Tibial nerve (tissue), 4 donors: ENCODE measurements at regions not wholly inside any gene's neighbourhood (a gene's known extent, or its start where the extent isn't known, plus 50 kb on each side); places are given as distances from the start of the nearest gene placed in this dataset.
A peak's percentile ranks its signal among the peaks of the same experiment; 100 is the strongest.
"Not testable (repeated sequence)": the region's sequence is repeated elsewhere in the genome, so short reads cannot be mapped to it uniquely, and the experiment has no call there.

ENCODE experiments used
- DNase-seq, 2 donors: peaks; one replicate each; pipeline ENCODE4 v3.0.0-alpha.2; 2019; ENCODE audit warnings: low spot score in 2 of 2
- H3K27ac ChIP-seq, 4 donors: fragments of 200-600 bp; sonication (generic) in 3 of 4; one replicate each; pipeline ENCODE4 v1.5.1; 2017 to 2019; ENCODE audit warnings: mild to moderate bottlenecking in 1 of 4
- H3K27me3 ChIP-seq, 2 donors: fragments of 200-600 bp; sonication (generic) in 1 of 2; one replicate each; pipeline versions ENCODE4 v1.5.1 to v1.6.0; 2017 to 2019
- H3K36me3 ChIP-seq, 3 donors: fragments of 200-600 bp; sonication (generic); one replicate each; pipeline ENCODE4 v1.5.1; 2018 to 2019
- H3K4me1 ChIP-seq, 4 donors: fragments of 200-600 bp; sonication (generic) in 3 of 4; one replicate each; pipeline ENCODE4 v1.5.1; 2017 to 2019
- H3K4me3 ChIP-seq, 4 donors: fragments of 200-600 bp; sonication (generic) in 3 of 4; one replicate each; pipeline ENCODE4 v1.5.1; 2017 to 2019; ENCODE audit warnings: mild to moderate bottlenecking in 1 of 4, moderate library complexity in 1 of 4
- H3K9me3 ChIP-seq, 4 donors: fragments of 200-600 bp; sonication (generic) in 3 of 4; one replicate each; pipeline ENCODE4 v1.5.1; 2017 to 2019
- CTCF ChIP-seq, 5 experiments: fragments of 200-600 bp in 3 of 5; fragments of 450-650 bp in 2 of 5; sonication (generic) in 3 of 5; IDR thresholded peaks; one replicate each; pipeline ENCODE4 v1.5.1; 2016 to 2019; ENCODE audit warnings: antibody characterized with exemption in 5 of 5, mild to moderate bottlenecking in 3 of 5, moderate library complexity in 2 of 5
- EP300 ChIP-seq, 2 donors: sonication (generic); formaldehyde crosslinking; IDR thresholded peaks; one replicate each; pipeline ENCODE4 v1.6.1; 2017; ENCODE audit warnings: antibody characterized with exemption in 2 of 2, mild to moderate bottlenecking in 1 of 2
- POLR2A ChIP-seq, 2 donors: fragments of 450-650 bp; IDR thresholded peaks; one replicate each; pipeline ENCODE4 v1.6.1; 2017; ENCODE audit warnings: antibody characterized with exemption in 2 of 2, mild to moderate bottlenecking in 2 of 2, moderate library complexity in 2 of 2
- WGBS, 2 donors: methylation state at CpG; one replicate each; pipeline ENCODE4 v1.1.5; 2018; 5-methylcytosine and 5-hydroxymethylcytosine counted together

GRCh38 chr15:38129531-38130204 lies 123.0 kb upstream of the SPRED1 start:
- no peaks in the 10 kb centered on the region for H3K9me3 ChIP-seq

GRCh38 chr15:38130205-38130567 lies 122.5 kb upstream of the SPRED1 start:
- DNase-seq = peak in 1 of 2 donors; percentile 14
- Histone ChIP-seq H3K4me1 (peaks cover 0 to 45% (median 8%) of the 10 kb centered on the region in 4 donors), H3K9me3 (no peaks in the 10 kb centered on the region), H3K36me3 (no peaks in the 10 kb centered on the region), H3K27ac (peak overlapping the region in 3 of 4 donors; percentile 58 to 81 (median 81)), H3K4me3 (peak overlapping the region; percentile 8 to 41 (median 14)), H3K27me3 (no peaks in the 10 kb centered on the region)
- TF ChIP-seq EP300 (IDR thresholded peaks at IDR 0.05) (no peak), CTCF (IDR thresholded peaks at IDR 0.05) (no peak), POLR2A (IDR thresholded peaks at IDR 0.05) (no peak)
- WGBS, 2 donors = 18 to 31% methylated on average over 8 of the region's 8 CpGs

More at GRCh38 chr15:38129531-38130204, 123.0 kb upstream of the SPRED1 start:
- peaks cover 0 to 45% (median 8%) of the 10 kb centered on the region in 4 donors for H3K4me1 ChIP-seq
- DNase-seq = peak; percentile 63 to 86
- H3K36me3 ChIP-seq = no peaks in the 10 kb centered on the region
- WGBS, 2 donors = 0 to 3% methylated on average over 12 of the region's 12 CpGs
- no peaks in the 10 kb centered on the region for H3K27me3 ChIP-seq
- peak overlapping the region; percentile 8 to 41 (median 14) for H3K4me3 ChIP-seq
- peak in 1 of 2 donors; percentile 95 for TF ChIP-seq EP300 (IDR thresholded peaks at IDR 0.05)
- TF ChIP-seq POLR2A (IDR thresholded peaks at IDR 0.05) = no peak
- TF ChIP-seq CTCF (IDR thresholded peaks at IDR 0.05) = no peak
- H3K27ac ChIP-seq = peak overlapping the region in 3 of 4 donors; percentile 58 to 81 (median 81)

GRCh38 chr15:38130740-38131498 lies 121.7 kb upstream of the SPRED1 start:
- H3K4me3 ChIP-seq = no peak overlapping the region
- TF ChIP-seq CTCF (IDR thresholded peaks at IDR 0.05) (no peak), EP300 (IDR thresholded peaks at IDR 0.05) (peak in 1 of 2 donors; percentile 89)
- 23 to 25% methylated on average over 10 of the region's 10 CpGs for WGBS, 2 donors
- peak; percentile 81 to 86 for DNase-seq
- H3K9me3 ChIP-seq = no peaks in the 10 kb centered on the region
- no peaks in the 10 kb centered on the region for H3K27me3 ChIP-seq
- H3K36me3 ChIP-seq = no peaks in the 10 kb centered on the region
- H3K4me1 ChIP-seq = peaks cover 0 to 45% (median 8%) of the 10 kb centered on the region in 4 donors
- peak overlapping the region in 3 of 4 donors; percentile 58 to 81 (median 81) for H3K27ac ChIP-seq

- Histone ChIP-seq H3K4me1 (peaks cover 0 to 29% (median under 1%) of the 10 kb centered on the region in 4 donors), H3K9me3 (no peaks in the 10 kb centered on the region), H3K27ac (no peak overlapping the region), H3K4me3 (no peak overlapping the region), H3K27me3 (no peaks in the 10 kb centered on the region), H3K36me3 (no peaks in the 10 kb centered on the region)
- peak in 1 of 2 donors; percentile 26 for TF ChIP-seq EP300 (IDR thresholded peaks at IDR 0.05)
- TF ChIP-seq POLR2A (IDR thresholded peaks at IDR 0.05) = no peak
- no peak for TF ChIP-seq CTCF (IDR thresholded peaks at IDR 0.05)
- WGBS, 2 donors = 33 to 41% methylated on average over 3 of the region's 3 CpGs
- DNase-seq = peak in 1 of 2 donors; percentile 33
Measured at GRCh38 chr15:38134252-38134651, 118.4 kb upstream of the SPRED1 start.

- 90 to 96% methylated on average over 10 to 11 of the region's 11 CpGs for WGBS, 2 donors
- H3K4me1 ChIP-seq, H3K27me3 ChIP-seq, H3K4me3 ChIP-seq, H3K27ac ChIP-seq, DNase-seq, H3K36me3 ChIP-seq, H3K9me3 ChIP-seq: not testable (repeated sequence)
Measured at GRCh38 chr15:38142195-38142594, 110.4 kb upstream of the SPRED1 start.
